ENCODE measurements at regions not wholly inside any gene's neighbourhood (a gene's known extent, or its start where the extent isn't known, plus 50 kb on each side); places are given as distances from the start of the nearest gene placed in this dataset.

GRCh38 chr16:66146798-66147197, 219.7 kb upstream of the CDH5 start:
- DNase-seq (ENCODE audit: low read depth), result no peak

GRCh38 chr16:66144641-66145040, 221.8 kb upstream of the CDH5 start:
- no peak for TF ChIP-seq CTCF (conservative IDR thresholded peaks at IDR 0.05; ENCODE audit: control insufficient read depth, insufficient read depth, low read depth, low read length)
- DNase-seq (ENCODE audit: low read depth), result no peak
- no peak overlapping the region for H3K4me3 ChIP-seq (ENCODE audit: control insufficient read depth, low read depth, low read length)

More at GRCh38 chr16:66146798-66147197, 219.7 kb upstream of the CDH5 start:
- TF ChIP-seq CTCF (conservative IDR thresholded peaks at IDR 0.05; ENCODE audit: control insufficient read depth, insufficient read depth, low read depth, low read length), result no peak
- no peak overlapping the region for H3K4me3 ChIP-seq (ENCODE audit: control insufficient read depth, low read depth, low read length)

GRCh38 chr16:66143415-66143814, 223.1 kb upstream of the CDH5 start:
- H3K4me3 ChIP-seq (ENCODE audit: control insufficient read depth, low read depth, low read length), result no peak overlapping the region
- TF ChIP-seq CTCF (conservative IDR thresholded peaks at IDR 0.05; ENCODE audit: control insufficient read depth, insufficient read depth, low read depth, low read length), result no peak
- no peak for DNase-seq (ENCODE audit: low read depth)

GRCh38 chr16:66141885-66142284, 224.6 kb upstream of the CDH5 start:
- no peak for TF ChIP-seq CTCF (conservative IDR thresholded peaks at IDR 0.05; ENCODE audit: control insufficient read depth, insufficient read depth, low read depth, low read length)
- no peak overlapping the region for H3K4me3 ChIP-seq (ENCODE audit: control insufficient read depth, low read depth, low read length)
- no peak for DNase-seq (ENCODE audit: low read depth)

- no peak overlapping the region for H3K4me3 ChIP-seq (ENCODE audit: control insufficient read depth, low read depth, low read length)
- DNase-seq (ENCODE audit: low read depth), result no peak
- no peak for TF ChIP-seq CTCF (conservative IDR thresholded peaks at IDR 0.05; ENCODE audit: control insufficient read depth, insufficient read depth, low read depth, low read length)
Measured at GRCh38 chr16:66137853-66138252, 228.6 kb upstream of the CDH5 start.

- TF ChIP-seq CTCF (conservative IDR thresholded peaks at IDR 0.05; ENCODE audit: control insufficient read depth, insufficient read depth, low read depth, low read length), result no peak
- DNase-seq (ENCODE audit: low read depth), result no peak
Measured at GRCh38 chr16:66136841-66137240, 229.7 kb upstream of the CDH5 start.

GRCh38 chr16:66135838-66136237, 230.7 kb upstream of the CDH5 start:
- TF ChIP-seq CTCF (conservative IDR thresholded peaks at IDR 0.05; ENCODE audit: control insufficient read depth, insufficient read depth, low read depth, low read length), result no peak
- H3K4me3 ChIP-seq (ENCODE audit: control insufficient read depth, low read depth, low read length), result no peak overlapping the region
- no peak for DNase-seq (ENCODE audit: low read depth)

More at GRCh38 chr16:66136841-66137240, 229.7 kb upstream of the CDH5 start:
- no peak overlapping the region for H3K4me3 ChIP-seq (ENCODE audit: control insufficient read depth, low read depth, low read length)

Measured in fibroblast of mammary gland (primary cell).